WTC11 (cell line): ENCODE measurements at regions not wholly inside any gene's neighbourhood (a gene's known extent, or its start where the extent isn't known, plus 50 kb on each side); places are given as distances from the start of the nearest gene placed in this dataset.

Experiments
- ATAC-seq: fragments of 200-7000 bp; cut with Tn5 transposase; 2 replicates; pipeline ENCODE4 v1.10.0; 2021; ENCODE audit warnings: mild to moderate bottlenecking, moderate library complexity
- CTCF ChIA-PET: fragments of 300-600 bp; sonication (Branson Sonifier 250); formaldehyde crosslinking; loops from one replicate; lab custom pipeline; 2021; ENCODE audit warnings: antibody characterized with exemption; lab: Charles Lee
- POLR2A ChIA-PET: fragments of 350-600 bp; sonication (Branson Sonifier 250); formaldehyde crosslinking; loops from one replicate; lab custom pipeline; 2021; ENCODE audit warnings: antibody characterized with exemption; lab: Charles Lee
- DNase-seq: peaks from one replicate; pipeline ENCODE4 v3.0.0; 2021; ENCODE audit warnings: low spot score
- H3K27ac Mint-ChIP-seq: 2 replicates; pipeline ENCODE4 v1.8.0; 2021; ENCODE audit warnings: mixed read lengths
- H3K27me3 Mint-ChIP-seq: 2 replicates; pipeline ENCODE4 v1.8.0; 2021; ENCODE audit warnings: low read depth, mild to moderate bottlenecking, moderate library complexity, mixed read lengths
- H3K36me3 Mint-ChIP-seq: 2 replicates; pipeline ENCODE4 v1.8.0; 2021; ENCODE audit warnings: mixed read lengths
- H3K4me1 Mint-ChIP-seq: 2 replicates; pipeline ENCODE4 v1.8.0; 2022; ENCODE audit warnings: mixed read lengths
- H3K4me3 Mint-ChIP-seq: 2 replicates; pipeline ENCODE4 v1.8.0; 2021; ENCODE audit warnings: mild to moderate bottlenecking, moderate library complexity, mixed read lengths
- H3K9me3 Mint-ChIP-seq: 2 replicates; pipeline ENCODE4 v1.8.0; 2021; ENCODE audit warnings: mixed read lengths
- ATF2 ChIP-seq: sonication (generic); formaldehyde crosslinking; IDR thresholded peaks from 2 replicates; pipeline ENCODE4 v1.8.1; 2022; ENCODE audit warnings: low read depth, missing genetic modification reagents, borderline replicate concordance
- CBFB ChIP-seq: sonication (generic); formaldehyde crosslinking; IDR thresholded peaks from 2 replicates; pipeline ENCODE4 v1.8.1; 2022; ENCODE audit warnings: mild to moderate bottlenecking, low read depth, missing genetic modification reagents
- CREM ChIP-seq: sonication (generic); formaldehyde crosslinking; IDR thresholded peaks from 2 replicates; pipeline ENCODE4 v1.8.1; 2022; ENCODE audit warnings: mild to moderate bottlenecking, missing genetic modification reagents, moderate library complexity
- ETV6 ChIP-seq: sonication (generic); formaldehyde crosslinking; IDR thresholded peaks from 2 replicates; pipeline ENCODE4 v1.8.1; 2022; ENCODE audit warnings: mild to moderate bottlenecking, missing genetic modification reagents
- IRF1 ChIP-seq: sonication (generic); formaldehyde crosslinking; IDR thresholded peaks from 2 replicates; pipeline ENCODE4 v1.8.0; 2023; ENCODE audit warnings: missing genetic modification reagents
- MAX ChIP-seq: sonication (generic); formaldehyde crosslinking; IDR thresholded peaks from 2 replicates; pipeline ENCODE4 v1.8.0; 2022; ENCODE audit warnings: mild to moderate bottlenecking, missing genetic modification reagents
- NFYB ChIP-seq: sonication (generic); formaldehyde crosslinking; conservative IDR thresholded peaks from 2 replicates; pipeline ENCODE4 v1.8.0; 2022; ENCODE audit warnings: low read depth, missing genetic modification reagents
- NR1H2 ChIP-seq: sonication (generic); formaldehyde crosslinking; IDR thresholded peaks from 2 replicates; pipeline ENCODE4 v1.9.0; 2021; ENCODE audit warnings: mild to moderate bottlenecking, moderate library complexity, missing genetic modification reagents
- RELA ChIP-seq: sonication (generic); formaldehyde crosslinking; IDR thresholded peaks from 2 replicates; pipeline ENCODE4 v1.8.1; 2022; ENCODE audit warnings: missing genetic modification reagents, mild to moderate bottlenecking, borderline replicate concordance
- SMAD4 ChIP-seq: sonication (generic); formaldehyde crosslinking; IDR thresholded peaks from 2 replicates; pipeline ENCODE4 v1.8.0; 2022; ENCODE audit warnings: mild to moderate bottlenecking, missing genetic modification reagents
- TP53 ChIP-seq: sonication (generic); formaldehyde crosslinking; IDR thresholded peaks from 2 replicates; pipeline ENCODE4 v1.8.1; 2023; ENCODE audit warnings: mild to moderate bottlenecking, missing genetic modification reagents
- USF2 ChIP-seq: sonication (generic); formaldehyde crosslinking; IDR thresholded peaks from 2 replicates; pipeline ENCODE4 v1.8.1; 2023; ENCODE audit warnings: mild to moderate bottlenecking, missing genetic modification reagents, moderate library complexity
- ZBTB21 ChIP-seq: sonication (generic); formaldehyde crosslinking; IDR thresholded peaks from 2 replicates; pipeline ENCODE4 v1.8.1; 2023; ENCODE audit warnings: mild to moderate bottlenecking, missing genetic modification reagents, borderline replicate concordance
- ZBTB43 ChIP-seq: sonication (generic); formaldehyde crosslinking; IDR thresholded peaks from 2 replicates; pipeline ENCODE4 v1.8.1; 2023; ENCODE audit warnings: mild to moderate bottlenecking, missing genetic modification reagents
- ZNF138 ChIP-seq: sonication (generic); formaldehyde crosslinking; conservative IDR thresholded peaks from 2 replicates; pipeline ENCODE4 v1.8.1; 2022; ENCODE audit warnings: mild to moderate bottlenecking, moderate library complexity, missing genetic modification reagents
- ZNF219 ChIP-seq: sonication (generic); formaldehyde crosslinking; IDR thresholded peaks from 2 replicates; pipeline ENCODE4 v1.8.0; 2023; ENCODE audit warnings: missing genetic modification reagents, mild to moderate bottlenecking, borderline replicate concordance
- ZNF232 ChIP-seq: sonication (generic); formaldehyde crosslinking; IDR thresholded peaks from 2 replicates; pipeline ENCODE4 v1.8.0; 2022; ENCODE audit warnings: mild to moderate bottlenecking, missing genetic modification reagents
- ZNF281 ChIP-seq: sonication (generic); formaldehyde crosslinking; IDR thresholded peaks from 2 replicates; pipeline ENCODE4 v1.8.0; 2023; ENCODE audit warnings: mild to moderate bottlenecking, missing genetic modification reagents
- ZNF396 ChIP-seq: fragments of 250-450 bp; sonication (Bioruptor Pico); IDR thresholded peaks from 2 replicates; pipeline ENCODE4 v1.8.0; 2021; ENCODE audit warnings: mild to moderate bottlenecking, moderate library complexity, borderline replicate concordance
- ZNF512 ChIP-seq: sonication (generic); formaldehyde crosslinking; IDR thresholded peaks from 2 replicates; pipeline ENCODE4 v1.8.1; 2022; ENCODE audit warnings: missing genetic modification reagents, borderline replicate concordance
- ZNF532 ChIP-seq: fragments of 250-450 bp; sonication (Bioruptor Pico); IDR thresholded peaks from 2 replicates; pipeline ENCODE4 v1.9.0; 2021; ENCODE audit warnings: mild to moderate bottlenecking, borderline replicate concordance
- ZNF671 ChIP-seq: fragments of 250-450 bp; sonication (Bioruptor Pico); IDR thresholded peaks from 2 replicates; pipeline ENCODE4 v1.8.0; 2021; ENCODE audit warnings: mild to moderate bottlenecking

GRCh38 chr16:64590513-64590912 is 531.4 kb downstream of the CDH11 start:
- Mint-ChIP-seq H3K9me3 (peaks cover 14% of the 10 kb centered on the region), H3K4me3 (no peak overlapping the region), H3K27ac (no peak overlapping the region), H3K36me3 (peaks cover 3% of the 10 kb centered on the region; the same call in 1 of the 2 replicates), H3K27me3 (no peaks in the 10 kb centered on the region), H3K4me1 (peaks cover 4% of the 10 kb centered on the region)
- DNase-seq, result no peak
- ChIA-PET POLR2A (no interaction called here), CTCF (no interaction called here)
- TF ChIP-seq RELA (no peak), ZNF396 (no peak), NR1H2 (CRISPR knock-in tag) (no peak), IRF1 (CRISPR knock-in tag) (no peak), ZNF671 (no peak), USF2 (CRISPR knock-in tag) (no peak), ZNF232 (CRISPR knock-in tag) (no peak), SMAD4 (CRISPR knock-in tag) (no peak), ZNF138 (CRISPR knock-in tag) (no peak), CBFB (no peak), CREM (CRISPR knock-in tag) (no peak)
- ATAC-seq, result no peak

- peaks cover 4% of the 10 kb centered on the region for H3K4me1 Mint-ChIP-seq
- CTCF ChIA-PET, result no interaction called here
- H3K9me3 Mint-ChIP-seq, result peaks cover 14% of the 10 kb centered on the region
- ATAC-seq (no peak), DNase-seq (no peak)
- peaks cover 3% of the 10 kb centered on the region; the same call in 1 of the 2 replicates for H3K36me3 Mint-ChIP-seq
- no peaks in the 10 kb centered on the region for H3K27me3 Mint-ChIP-seq
- POLR2A ChIA-PET, result no interaction called here
- no peak overlapping the region for H3K4me3 Mint-ChIP-seq
- no peak overlapping the region for H3K27ac Mint-ChIP-seq
- TF ChIP-seq ZNF219 (CRISPR knock-in tag) (no peak), ZNF512 (CRISPR knock-in tag) (no peak), ATF2 (CRISPR knock-in tag) (no peak), MAX (no peak), ZNF532 (CRISPR knock-in tag) (no peak), NFYB (no peak), USF2 (CRISPR knock-in tag) (no peak), TP53 (CRISPR knock-in tag) (no peak), CBFB (no peak), ZBTB43 (CRISPR knock-in tag) (no peak), ETV6 (CRISPR knock-in tag) (no peak), ZBTB21 (CRISPR knock-in tag) (no peak), ZNF281 (no peak)
Observed at GRCh38 chr16:64589836-64590235, 532.0 kb downstream of the CDH11 start.
